Esophagus muscularis mucosa (tissue), 3 donors: ENCODE measurements at regions not wholly inside any gene's neighbourhood (a gene's known extent, or its start where the extent isn't known, plus 50 kb on each side); places are given as distances from the start of the nearest gene placed in this dataset.

ENCODE experiments used
- EP300 ChIP-seq: sonication (generic); formaldehyde crosslinking; IDR thresholded peaks from one replicate; pipeline ENCODE4 v1.6.1; 2017; ENCODE audit warnings: antibody characterized with exemption
- TF ChIP-seq, protein P1 (sequence below), 3 experiments: fragments of 200-600 bp in 2 of 3; fragments of 450-650 bp in 1 of 3; sonication (generic) in 2 of 3; IDR thresholded peaks; one replicate each; pipeline ENCODE4 v1.5.1; 2017 to 2019; ENCODE audit warnings: antibody characterized with exemption in 3 of 3, mild to moderate bottlenecking in 2 of 3, moderate library complexity in 1 of 3

DNA sequence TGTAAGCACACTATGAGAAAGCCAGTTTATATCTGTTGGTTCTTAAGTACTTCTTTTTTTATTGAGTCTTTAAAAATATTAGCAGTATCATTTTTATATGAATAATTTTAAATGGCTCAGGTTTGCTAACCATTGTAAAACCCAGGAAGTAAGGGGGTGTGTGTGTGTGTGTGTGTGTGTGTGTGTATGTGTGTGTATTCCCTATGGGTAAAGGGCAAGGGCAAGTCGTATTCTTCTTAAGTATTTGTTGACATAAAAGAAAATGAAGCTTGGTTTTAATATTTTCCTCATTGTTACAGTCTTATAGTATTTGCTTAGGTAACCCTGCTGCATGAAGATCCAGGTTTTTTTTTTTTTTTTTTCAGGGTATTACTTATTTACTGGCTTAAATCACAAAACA, 495.0 kb upstream of the B3GALT2 start:
- TF ChIP-seq, protein P1, sequence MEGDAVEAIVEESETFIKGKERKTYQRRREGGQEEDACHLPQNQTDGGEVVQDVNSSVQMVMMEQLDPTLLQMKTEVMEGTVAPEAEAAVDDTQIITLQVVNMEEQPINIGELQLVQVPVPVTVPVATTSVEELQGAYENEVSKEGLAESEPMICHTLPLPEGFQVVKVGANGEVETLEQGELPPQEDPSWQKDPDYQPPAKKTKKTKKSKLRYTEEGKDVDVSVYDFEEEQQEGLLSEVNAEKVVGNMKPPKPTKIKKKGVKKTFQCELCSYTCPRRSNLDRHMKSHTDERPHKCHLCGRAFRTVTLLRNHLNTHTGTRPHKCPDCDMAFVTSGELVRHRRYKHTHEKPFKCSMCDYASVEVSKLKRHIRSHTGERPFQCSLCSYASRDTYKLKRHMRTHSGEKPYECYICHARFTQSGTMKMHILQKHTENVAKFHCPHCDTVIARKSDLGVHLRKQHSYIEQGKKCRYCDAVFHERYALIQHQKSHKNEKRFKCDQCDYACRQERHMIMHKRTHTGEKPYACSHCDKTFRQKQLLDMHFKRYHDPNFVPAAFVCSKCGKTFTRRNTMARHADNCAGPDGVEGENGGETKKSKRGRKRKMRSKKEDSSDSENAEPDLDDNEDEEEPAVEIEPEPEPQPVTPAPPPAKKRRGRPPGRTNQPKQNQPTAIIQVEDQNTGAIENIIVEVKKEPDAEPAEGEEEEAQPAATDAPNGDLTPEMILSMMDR (IDR thresholded peaks at IDR 0.05): no peak
- no peak for TF ChIP-seq EP300
